Inferior parietal cortex (tissue), 1 donor: ENCODE measurements at regions not wholly inside any gene's neighbourhood (a gene's known extent, or its start where the extent isn't known, plus 50 kb on each side); places are given as distances from the start of the nearest gene placed in this dataset.
A peak's percentile ranks its signal among the peaks of the same experiment; 100 is the strongest.

Source experiments
- DNase-seq: peaks from one replicate; pipeline ENCODE4 v3.0.0-alpha.2; 2016; ENCODE audit errors: extremely low spot score

DNA sequence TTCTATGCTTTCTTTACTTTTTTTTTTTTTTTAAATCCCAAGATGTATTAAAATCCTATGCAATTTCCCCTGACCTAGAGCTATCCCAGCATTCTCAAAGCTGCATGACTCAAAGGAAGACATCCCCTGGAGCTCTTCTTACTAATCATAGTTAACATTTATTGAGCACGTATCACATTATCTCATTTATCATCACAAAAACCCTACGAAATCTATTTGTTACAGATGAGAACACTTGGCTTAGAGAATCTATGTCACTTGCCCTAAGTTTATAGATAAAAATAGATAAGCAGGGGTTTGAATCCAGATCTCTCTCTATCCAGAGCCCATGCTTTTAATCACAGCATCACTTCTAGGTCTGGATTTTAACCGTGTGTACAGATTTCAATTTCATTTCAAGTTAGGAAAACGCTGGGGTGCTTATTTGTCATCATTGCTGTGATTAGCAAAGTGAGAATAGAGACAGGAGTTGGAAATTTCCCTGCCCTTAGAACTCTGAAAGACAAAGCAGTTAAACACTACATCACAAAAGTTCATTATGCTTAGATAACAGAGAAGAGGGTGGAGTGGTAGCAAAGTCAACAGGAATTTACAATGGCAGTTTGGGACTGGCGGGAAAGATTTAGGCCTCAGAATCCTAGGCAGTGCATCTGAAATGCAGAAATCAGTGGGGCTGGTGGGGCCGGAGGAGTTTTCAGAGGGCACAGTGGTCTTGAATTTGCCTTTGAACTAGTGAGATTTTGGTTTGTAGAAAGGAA lies 177.7 kb upstream of the FRMD6 start:
- DNase-seq: no peak

DNA sequence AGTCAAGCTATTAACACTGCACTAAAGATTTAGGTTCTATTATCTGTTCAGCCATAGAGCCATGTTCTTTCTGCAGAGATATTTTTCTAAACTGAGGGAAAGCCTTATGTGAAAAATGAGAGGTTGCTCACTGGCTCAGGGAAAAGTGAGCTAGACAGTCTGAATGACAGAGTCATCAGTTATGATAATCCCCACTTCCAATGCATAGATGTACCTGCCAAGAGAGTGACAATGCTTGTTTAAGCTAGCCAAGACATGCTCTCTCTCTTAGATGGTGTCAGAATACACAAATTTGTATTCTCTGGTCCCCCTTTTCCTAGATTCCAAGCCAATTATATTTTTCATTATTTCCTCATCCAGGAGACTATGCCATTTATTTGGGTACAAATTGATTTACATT lies 176.9 kb upstream of the FRMD6 start:
- no peak for DNase-seq

DNA sequence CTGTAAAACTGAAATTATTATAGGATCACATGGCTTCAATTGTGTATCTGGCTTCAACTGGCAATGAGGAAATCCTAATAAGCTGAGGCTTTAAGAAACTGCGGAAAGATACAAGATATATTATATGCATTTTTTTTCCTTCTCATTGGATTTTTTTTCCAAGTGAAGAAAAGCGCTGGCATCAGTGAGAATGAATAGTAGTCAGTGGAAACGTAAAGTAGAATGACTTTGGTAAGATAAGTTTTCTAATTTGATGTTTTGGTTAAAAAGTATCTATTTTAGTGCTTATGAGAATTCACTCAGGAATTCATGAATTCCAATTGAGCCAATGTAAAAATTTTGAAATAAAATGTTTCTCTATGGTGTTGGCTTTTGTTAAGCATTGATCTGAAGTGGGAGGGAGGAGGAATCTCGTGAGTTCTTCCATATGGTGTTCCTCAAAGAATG lies 173.5 kb upstream of the FRMD6 start:
- no peak for DNase-seq

DNA sequence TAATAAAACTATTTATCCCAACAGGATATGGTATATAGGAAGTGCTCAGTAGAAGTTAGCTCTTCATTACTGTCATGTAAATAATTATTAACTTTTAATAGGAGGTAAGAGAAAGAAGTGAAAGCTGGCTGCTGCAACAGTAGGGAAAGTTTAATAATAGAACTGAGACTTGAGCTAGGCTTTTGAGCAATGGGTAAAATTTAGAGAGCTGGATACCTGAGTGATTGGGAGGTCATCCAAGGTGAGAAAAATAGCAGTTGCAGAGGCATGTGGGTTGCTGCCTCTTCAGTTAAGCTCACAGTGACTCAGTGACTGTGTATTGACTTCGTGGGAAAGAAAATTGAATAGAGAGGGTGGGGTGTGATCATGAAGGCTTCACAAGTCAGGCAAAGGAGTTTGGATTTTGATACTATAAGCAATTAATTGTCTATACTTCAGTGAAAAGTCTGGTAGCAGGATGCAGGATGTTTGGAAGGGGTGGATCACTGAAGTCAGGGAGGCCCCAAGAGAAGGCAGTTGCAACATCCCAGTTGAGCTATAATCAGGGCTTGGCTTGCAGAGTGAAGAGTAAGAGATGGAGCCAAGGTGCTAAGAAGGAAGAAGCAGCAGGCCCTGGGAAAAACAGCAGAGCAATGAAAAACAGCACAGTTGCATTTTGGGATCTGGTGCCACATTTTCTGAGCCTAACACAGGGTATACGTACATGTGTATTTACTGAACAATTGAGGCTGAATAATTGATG lies 172.0 kb upstream of the FRMD6 start:
- DNase-seq: no peak

DNA sequence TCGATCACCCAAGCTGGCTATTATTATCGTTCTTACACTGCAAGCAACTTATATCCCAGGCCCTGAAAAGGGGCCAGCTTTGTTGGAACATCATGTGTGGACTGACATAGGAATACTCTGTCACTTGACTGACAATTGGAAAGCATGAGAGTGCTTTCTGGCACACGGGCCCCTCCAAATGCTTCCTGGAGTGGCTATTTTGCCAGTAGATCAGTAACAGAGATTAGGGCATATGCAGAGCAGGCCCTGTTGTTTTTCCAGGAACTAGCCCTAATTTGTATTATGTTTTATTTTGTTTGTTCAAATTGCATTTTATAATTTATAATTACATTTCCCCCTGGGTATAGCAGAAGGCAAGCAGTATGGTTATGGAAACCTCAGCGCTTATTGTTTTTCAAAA lies 170.1 kb upstream of the FRMD6 start:
- DNase-seq: no peak

DNA sequence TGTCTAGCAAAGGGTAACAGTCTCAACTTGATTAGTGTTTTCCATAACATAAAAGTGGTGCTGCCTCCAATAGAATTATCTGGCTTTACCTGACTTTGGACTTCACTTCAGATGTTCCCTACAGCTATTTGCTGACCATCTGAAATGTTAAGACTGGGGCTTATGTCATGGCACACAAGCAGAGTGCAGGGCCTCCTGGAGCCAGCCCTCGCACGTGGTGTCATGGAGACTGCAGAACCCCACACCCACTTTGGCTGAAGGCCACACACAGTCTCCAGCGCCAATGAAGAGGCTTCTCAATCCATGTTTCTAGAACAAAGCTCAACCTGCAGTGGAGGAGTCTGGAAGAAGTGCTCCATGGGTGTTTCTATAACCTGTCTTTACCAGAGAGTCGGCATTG lies 169.6 kb upstream of the FRMD6 start:
- DNase-seq: no peak

DNA sequence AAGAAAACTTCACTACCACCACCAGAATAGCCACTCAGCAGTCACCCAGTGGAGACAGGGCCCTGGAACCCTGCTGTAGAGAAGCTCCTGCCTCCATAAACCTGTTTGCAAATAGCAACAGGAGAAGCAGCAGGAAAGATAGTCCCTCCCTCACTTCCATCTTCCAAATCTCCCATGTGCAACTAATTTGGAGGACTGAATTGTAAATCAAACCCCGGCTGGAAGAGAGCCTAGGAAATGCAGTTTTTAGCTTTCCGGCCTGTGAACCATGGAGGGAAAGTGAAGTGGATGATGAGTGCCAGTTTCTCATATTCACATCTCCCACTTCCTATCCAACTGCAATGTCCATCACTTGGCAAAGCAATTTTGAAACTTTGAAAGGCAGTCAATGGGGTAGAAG lies 167.2 kb upstream of the FRMD6 start:
- DNase-seq: no peak

DNA sequence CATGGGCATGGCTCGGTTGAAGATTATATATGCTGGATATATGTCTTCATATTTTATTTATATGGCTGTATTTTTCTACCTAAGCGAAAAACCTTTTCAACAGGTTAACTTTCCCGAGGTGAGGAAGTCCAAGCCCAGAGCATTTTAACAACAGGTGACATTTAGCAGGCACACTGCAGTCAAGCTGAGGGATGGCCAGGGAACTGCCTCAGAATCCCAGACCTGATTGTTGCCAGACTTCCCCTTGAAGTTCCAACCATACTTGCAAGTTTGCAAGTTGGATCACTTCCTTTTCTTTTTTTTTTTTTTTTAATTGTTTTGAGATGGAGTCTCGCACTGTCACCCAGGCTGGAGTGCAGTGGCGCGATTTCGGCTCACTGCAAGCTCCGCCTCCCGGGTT lies 166.0 kb upstream of the FRMD6 start:
- no peak for DNase-seq

DNA sequence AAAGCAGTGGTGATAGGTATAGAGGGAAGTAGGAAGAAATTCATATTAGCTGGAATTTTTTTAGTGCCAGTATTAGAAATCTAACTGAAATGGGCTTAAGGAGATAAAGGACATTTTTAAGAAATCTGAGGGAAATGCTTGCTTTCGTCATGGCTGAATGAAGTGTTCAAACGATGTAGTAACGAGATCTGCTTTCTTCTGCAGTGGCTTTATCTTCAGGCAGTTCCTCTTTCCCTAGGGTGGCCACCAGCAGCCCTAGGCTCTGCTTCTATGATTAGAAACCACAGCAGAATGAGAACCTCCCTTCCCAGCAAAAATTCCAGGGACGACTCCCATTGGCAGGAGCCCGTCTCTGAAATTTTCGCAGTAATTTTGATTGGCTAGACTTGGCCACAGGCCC lies 163.9 kb upstream of the FRMD6 start:
- no peak for DNase-seq

DNA sequence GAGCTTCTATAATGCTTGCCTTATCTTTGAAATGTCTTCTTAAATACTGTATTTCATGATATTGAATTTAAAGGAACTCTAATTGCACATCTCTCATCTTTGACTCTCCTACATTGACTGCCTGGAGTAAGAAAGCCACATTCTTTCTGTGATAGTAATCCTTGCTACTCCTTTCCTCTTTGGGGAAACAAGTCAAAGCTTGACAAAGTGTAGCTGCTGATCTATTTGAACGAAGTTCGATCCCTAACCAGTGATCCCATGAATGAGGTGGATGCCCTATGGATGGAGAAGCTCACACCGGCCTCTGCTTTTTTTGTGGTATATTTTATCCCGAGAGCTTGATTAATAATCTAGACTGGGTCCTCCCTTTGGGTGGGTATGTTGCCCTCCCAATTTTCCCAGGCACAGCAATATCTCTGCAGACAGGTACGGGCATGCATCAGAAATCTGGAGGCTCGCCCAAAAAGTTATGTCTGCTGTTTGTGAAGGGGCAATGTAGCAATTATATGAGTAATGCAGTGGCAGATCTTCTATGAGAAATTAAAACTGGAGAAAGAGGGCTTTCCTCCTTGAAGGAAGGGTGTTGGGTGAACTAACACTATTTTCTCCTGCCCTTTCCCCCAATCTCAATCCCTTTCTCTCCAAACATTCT lies 163.0 kb upstream of the FRMD6 start:
- no peak for DNase-seq

DNA sequence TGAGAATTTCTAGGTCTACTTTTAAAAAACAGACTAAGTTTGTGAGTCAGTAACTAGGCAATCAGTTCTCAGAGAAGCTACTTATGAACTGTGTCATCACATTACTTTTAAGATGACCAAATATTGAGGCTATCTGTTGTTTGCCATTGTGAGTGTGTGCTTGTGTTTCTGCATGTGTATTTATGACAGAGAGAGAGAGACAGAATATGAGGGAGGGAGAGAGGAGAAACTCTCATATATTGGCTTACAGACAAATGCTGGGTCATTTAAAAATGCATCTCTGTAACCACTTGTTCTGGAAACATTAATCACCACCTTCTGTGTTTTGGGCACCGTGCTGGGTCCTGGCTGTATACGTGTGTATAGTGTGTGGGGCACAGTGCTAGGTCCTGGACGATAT lies 161.5 kb upstream of the FRMD6 start:
- no peak for DNase-seq

DNA sequence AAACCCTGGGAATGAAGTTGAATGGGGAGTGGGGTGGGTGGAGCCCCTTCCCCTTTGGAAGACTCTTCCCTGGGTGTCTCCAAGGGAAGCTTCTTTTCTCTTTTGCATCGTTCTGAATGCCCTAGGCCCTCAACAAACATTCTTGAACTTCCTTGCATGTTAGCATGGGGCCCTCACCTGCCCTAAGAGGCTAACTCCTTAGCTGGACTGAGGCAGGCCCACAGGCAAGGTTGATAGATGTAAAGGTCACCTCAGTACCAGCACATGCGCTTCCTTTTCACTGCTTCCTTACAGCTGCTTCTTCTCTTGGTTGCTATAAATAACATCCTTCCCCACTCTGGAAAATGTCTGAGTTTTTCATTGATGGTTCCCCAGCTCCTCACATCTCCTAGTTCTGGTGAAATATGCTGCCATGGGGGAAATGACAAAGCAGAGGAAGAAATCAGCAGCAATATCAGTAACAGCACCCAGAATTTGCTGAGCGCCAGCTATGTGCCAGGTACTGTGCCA lies 160.6 kb upstream of the FRMD6 start:
- DNase-seq: no peak

DNA sequence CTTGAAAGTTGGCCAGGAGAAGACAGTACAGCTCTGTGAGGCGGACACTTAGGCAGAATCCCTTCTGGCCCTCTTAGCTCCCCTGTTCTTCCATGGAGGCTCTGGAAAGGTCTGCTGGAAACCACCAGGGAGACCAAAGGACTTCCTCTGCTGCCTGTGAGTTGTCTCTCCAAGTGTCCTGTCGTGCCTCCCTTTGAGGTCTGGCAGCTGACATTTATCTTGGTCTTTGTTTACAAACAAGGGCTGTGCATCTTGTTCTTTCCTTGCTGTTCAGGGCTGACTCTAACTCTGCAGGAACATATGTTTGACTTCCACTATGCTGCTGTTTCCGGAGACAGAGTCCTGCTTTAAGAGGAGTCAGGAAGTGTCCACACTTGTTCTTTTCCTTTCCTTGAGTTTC lies 159.9 kb upstream of the FRMD6 start:
- DNase-seq: no peak

DNA sequence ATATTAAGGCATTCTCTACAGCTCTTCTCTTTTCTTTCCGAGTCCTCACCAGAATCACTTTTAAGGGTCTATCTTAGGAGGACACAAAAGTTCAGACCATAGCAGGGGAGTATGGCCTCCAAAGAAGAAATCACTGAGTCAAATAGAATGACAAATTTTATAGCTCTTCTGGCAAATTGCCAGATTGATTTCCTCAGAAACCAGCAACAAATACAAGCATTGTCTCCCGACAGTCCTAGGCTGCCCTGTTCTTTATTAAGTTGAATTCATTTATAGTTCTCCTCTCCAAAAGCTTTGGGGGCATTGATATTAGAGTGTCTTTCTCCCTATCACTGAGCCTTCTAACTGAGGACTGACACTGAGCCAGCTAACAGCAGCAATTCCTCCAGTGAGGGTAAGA lies 156.4 kb upstream of the FRMD6 start:
- no peak for DNase-seq

DNA sequence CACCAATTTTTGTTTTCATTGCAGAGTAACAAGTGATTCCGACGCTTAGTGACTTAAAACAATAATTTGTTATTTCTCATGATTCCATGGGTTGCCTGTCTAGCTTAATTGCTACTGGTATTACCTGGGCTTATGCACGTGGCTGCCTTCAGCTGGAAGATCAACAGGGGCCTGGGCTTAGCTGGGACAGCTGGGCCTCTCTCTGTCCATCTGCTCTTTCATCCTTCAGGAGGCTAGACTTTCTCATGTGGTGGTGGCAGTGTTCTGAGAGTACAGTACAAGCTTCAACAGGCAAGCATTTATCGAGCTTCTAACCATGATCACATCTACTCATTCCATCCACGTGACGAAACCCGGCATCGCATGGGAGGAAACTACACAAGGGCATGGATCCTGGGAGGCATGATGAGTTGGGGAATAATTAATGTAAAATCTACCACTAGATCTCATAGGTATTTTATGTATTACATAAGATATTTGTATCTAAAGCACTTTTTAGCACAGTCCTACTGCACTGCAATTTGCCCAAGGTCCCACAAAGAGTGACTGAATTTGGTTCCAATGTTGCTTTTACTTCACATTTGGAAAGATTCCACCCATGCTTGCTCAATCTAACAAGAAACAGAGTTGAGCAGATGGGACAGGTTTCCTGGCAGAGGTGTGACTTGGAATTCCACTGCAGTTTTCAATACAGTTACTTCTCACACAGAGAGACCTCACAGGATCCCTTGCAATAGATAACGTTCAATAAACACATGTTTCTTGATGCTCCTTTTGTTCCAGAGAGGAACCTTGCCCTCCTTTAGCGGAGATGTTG lies 153.1 kb upstream of the FRMD6 start:
- peak; percentile 52 for DNase-seq

DNA sequence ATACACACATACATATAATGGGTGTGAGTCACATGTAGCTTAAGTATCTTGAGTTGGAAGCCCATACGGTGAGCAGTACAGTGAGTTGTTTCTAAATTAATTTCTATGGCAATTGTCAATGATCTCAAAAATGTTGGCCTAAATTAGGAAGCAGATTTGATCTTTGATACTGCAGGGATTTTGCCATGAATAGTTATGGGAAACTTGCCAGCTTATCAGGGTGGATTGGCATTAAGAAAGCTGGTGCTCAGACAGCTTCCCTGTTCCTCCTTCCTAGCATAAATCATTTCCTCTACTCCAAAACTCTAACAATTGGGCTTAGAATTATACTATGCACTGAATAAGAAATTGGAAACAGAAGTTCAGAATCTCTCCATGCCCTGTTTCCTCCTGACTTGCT lies 150.9 kb upstream of the FRMD6 start:
- no peak for DNase-seq

DNA sequence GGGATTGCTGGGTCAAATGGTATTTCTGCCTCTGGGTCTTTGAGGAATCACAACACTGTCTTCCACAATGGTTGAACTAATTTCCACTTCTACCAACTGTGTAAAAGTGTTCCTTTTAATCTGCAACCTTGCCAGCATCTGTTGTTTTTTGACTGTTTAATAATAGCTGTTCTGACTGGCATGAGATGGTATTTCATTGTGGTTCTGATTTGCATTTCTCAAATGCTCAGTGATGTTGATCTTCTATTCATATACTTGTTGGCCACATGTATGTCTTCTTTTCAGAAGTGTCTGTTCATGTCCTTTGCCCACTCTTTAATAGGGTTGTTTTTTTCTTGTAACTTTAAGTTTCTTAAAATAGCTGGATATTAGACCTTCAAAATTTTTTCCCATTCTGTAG lies 150.0 kb upstream of the FRMD6 start:
- no peak for DNase-seq

DNA sequence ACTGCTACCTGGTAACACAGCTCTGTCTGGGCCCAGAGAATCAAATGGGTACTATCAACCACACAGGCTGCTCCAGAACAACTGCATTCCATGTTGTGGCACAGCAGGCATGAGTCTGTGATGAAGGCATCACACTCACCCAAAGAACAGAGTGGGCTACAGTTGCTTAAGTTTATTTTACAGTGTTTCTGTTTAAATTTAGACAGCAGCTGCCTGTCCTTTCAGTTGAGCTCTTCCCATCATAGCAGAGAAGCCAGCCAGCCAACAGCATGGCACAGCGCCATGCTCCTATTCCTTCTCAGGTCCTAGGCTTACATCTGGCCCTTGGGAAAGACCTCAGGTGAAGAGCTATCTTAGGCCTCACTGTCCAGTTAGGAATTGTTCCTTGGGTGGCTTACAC lies 147.0 kb upstream of the FRMD6 start:
- peak; percentile 12 for DNase-seq

DNA sequence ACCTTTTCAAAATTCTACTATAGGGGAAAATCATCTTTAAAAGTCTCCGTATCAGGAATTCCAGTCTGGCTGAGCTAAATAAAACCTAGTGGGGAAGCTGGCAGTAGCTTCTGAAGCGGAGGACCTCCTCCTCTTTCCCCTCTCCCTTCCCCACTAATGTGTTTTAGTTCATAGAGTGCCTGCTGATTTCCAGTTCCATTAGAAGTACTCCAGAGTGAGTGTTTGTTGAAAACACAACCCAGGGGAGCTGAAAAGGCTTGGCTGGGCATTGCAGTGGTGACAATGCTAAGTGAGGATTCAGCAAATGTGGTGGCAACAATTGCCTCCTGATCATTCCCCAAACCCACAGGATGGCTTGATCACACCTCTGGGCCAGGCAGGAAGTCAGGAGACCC lies 144.2 kb upstream of the FRMD6 start:
- peak; percentile 8 for DNase-seq

DNA sequence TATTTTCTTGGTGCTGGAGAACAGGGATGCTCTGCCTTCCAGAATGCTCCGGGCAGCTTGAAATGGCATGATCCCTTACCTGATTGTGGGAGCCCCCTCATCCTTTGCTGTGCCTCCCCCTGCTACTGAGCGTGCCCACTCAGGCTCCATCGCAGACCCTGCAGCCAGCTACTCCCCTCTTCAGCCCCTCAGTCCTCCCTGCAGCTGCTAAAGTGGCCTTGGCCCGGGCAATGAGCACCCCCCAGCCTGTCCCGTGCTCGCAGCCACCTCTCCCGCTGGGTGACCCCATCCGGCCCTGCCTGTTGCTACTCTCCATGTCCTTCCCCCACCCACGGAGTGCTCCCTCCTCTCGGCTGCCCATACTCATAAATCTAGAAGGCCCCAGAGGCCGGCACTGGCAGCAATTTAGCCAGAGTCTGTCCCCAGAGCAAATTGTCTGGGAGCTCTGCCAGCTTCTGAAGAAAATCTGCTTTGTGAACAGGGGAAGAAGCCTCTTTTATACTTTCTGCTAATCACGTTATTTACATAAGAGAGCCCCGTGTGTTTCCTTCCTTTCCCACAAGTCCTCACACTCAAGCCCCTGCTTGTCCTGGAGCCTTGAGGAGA lies 143.7 kb upstream of the FRMD6 start:
- peak; percentile 74 for DNase-seq

DNA sequence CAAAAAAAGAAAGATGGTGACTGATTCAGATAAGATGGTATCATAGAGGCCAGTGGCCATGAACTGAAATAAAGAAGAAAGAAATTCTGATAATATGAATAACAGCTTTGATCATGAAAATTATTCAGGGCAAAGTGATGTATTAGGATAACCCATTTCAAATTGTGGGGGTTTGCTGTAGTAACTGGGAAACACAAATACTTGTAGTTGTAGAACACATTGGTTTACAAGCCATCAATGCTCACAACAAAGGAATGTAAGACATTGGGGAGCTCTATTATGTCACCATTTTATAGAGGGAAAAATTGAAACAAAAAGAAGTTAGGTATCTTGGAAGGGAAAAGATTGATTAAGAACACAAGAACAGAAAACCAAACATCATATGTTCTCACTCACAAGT lies 140.4 kb upstream of the FRMD6 start:
- no peak for DNase-seq

DNA sequence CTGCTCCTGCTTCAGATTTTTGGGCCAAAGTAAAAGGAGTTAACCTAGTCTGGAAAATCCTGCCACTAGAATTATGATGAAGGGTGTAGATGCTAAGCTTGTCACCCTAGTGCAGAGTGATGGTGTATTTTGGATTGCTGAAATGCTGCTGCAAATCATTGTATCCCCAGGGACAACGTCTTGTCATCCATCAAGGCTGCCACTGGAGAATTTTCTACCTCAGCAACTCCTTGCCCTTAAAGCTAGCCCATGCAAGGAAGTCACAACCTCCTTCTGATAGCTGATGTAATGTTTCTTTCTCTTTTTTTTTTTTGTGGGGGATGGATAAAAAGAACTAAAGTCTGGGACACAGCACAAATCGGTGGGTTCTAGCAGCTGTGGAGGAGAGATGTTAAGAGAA lies 139.4 kb upstream of the FRMD6 start:
- DNase-seq: no peak
